ENCODE measurements at regions not wholly inside any gene's neighbourhood (a gene's known extent, or its start where the extent isn't known, plus 50 kb on each side); places are given as distances from the start of the nearest gene placed in this dataset.

DNA sequence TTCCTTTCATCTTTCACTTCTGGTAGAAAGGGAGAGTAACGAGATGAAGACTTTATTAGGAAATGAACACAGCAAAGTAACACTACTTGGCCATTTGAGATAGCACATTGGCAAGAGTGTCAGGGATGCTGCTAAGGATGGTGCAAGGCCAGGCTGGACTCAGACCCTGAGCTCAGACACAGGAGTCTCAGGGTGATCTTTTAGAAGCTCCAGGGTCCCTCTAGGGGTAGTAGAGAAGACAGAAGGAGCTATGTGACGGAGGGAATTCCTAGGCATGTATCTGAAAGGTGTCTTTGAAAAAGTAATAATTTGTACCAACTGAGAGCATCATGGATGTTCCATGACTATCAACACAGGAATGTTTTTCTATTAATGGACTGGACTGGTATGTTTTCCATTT is 436.5 kb downstream of the DHX35 start:
- TF ChIP-seq POLR2A (IDR thresholded peaks at IDR 0.05) = no peak
- no peak for TF ChIP-seq EP300 (IDR thresholded peaks at IDR 0.05)
- TF ChIP-seq, protein P1, sequence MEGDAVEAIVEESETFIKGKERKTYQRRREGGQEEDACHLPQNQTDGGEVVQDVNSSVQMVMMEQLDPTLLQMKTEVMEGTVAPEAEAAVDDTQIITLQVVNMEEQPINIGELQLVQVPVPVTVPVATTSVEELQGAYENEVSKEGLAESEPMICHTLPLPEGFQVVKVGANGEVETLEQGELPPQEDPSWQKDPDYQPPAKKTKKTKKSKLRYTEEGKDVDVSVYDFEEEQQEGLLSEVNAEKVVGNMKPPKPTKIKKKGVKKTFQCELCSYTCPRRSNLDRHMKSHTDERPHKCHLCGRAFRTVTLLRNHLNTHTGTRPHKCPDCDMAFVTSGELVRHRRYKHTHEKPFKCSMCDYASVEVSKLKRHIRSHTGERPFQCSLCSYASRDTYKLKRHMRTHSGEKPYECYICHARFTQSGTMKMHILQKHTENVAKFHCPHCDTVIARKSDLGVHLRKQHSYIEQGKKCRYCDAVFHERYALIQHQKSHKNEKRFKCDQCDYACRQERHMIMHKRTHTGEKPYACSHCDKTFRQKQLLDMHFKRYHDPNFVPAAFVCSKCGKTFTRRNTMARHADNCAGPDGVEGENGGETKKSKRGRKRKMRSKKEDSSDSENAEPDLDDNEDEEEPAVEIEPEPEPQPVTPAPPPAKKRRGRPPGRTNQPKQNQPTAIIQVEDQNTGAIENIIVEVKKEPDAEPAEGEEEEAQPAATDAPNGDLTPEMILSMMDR (IDR thresholded peaks at IDR 0.05) = no peak
- no peak for TF ChIP-seq POLR2AphosphoS5 (IDR thresholded peaks at IDR 0.05)
- no peaks in the 10 kb centered on the region for H3K4me1 ChIP-seq
- 79 to 88% methylated on average over 1 to 2 of the region's 2 CpGs for WGBS, 2 donors (ENCODE audit: low coverage in 1 of 2)
- no peak overlapping the region for H3K4me3 ChIP-seq
- no peak overlapping the region for H3K27ac ChIP-seq
- no peak for ATAC-seq
- no peaks in the 10 kb centered on the region for H3K27me3 ChIP-seq
- H3K36me3 ChIP-seq = no peaks in the 10 kb centered on the region
- no peaks in the 10 kb centered on the region for H3K9me3 ChIP-seq

DNA sequence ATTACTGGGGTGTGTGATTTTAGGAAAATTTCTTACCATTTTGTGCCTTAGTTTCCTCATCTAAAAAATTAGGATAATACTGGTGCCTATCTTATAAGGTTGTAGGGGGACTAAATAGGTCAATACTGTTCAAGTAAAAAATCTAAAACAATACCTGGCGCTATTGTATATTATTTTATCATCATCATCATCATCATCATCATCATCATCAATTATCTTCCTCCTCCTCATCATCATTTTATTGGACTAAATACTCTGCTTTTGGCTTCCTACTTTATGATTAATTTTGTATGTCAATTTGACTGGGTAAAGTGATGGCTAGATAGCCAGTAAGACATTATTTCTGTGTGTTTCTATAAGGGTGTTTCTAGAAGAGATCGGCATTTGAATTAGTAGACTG is 435.5 kb downstream of the DHX35 start:
- TF ChIP-seq EP300 (IDR thresholded peaks at IDR 0.05) (no peak), POLR2AphosphoS5 (IDR thresholded peaks at IDR 0.05) (no peak)
- Histone ChIP-seq H3K36me3 (no peaks in the 10 kb centered on the region), H3K9me3 (no peaks in the 10 kb centered on the region), H3K27ac (no peak overlapping the region), H3K4me3 (no peak overlapping the region), H3K27me3 (no peaks in the 10 kb centered on the region), H3K4me1 (no peaks in the 10 kb centered on the region)
- ATAC-seq = no peak
- 88 to 93% methylated on average over 2 of the region's 2 CpGs for WGBS, 2 donors (ENCODE audit: low coverage in 1 of 2)

DNA sequence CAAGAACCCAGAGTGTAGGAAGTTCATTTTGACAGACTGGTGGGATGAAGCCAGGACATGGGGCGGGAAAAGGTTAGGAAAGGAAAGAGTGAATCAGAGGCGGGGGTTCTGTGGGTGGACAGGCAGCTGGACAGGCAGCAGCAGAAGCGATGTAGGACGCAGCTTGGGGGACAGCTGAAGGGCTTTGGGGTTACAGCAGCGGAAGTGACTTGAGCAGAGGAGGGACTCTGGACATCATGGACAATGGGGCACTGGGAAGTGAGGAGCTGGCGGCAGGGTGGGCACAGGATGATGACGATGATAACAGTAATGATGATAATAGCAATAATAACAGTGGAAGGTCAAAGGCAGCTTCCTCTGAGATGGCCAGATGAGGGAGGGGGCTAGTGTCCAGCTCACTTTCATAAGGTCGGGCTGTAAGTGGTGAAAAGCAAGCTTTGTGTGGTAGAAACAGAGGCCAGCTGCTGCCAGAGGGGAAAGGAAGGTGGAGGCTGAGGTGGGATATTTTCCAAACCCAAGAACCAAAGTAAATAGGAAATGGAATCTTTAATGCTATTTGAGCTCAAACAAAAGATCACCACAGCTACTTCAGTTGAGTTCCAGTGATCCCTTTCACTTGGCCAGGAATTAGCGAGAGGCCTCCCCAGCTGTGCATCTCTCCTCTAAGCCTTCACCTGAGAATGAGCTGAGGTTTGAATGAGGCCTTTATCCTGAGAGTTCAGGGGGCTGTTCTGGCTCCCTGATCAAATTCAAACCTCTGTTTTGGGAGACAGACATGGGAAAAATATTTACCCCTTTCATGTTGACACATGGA is 433.5 kb downstream of the DHX35 start:
- 69 to 73% methylated on average over 6 to 9 of the region's 9 CpGs for WGBS, 2 donors (ENCODE audit: low coverage in 1 of 2)
- Histone ChIP-seq H3K9me3 (no peaks in the 10 kb centered on the region), H3K36me3 (no peaks in the 10 kb centered on the region), H3K27ac (no peak overlapping the region), H3K4me3 (no peak overlapping the region), H3K4me1 (no peaks in the 10 kb centered on the region), H3K27me3 (no peaks in the 10 kb centered on the region)
- ATAC-seq = no peak
- TF ChIP-seq POLR2A (IDR thresholded peaks at IDR 0.05) (no peak), EP300 (IDR thresholded peaks at IDR 0.05) (no peak), POLR2AphosphoS5 (IDR thresholded peaks at IDR 0.05) (no peak)

DNA sequence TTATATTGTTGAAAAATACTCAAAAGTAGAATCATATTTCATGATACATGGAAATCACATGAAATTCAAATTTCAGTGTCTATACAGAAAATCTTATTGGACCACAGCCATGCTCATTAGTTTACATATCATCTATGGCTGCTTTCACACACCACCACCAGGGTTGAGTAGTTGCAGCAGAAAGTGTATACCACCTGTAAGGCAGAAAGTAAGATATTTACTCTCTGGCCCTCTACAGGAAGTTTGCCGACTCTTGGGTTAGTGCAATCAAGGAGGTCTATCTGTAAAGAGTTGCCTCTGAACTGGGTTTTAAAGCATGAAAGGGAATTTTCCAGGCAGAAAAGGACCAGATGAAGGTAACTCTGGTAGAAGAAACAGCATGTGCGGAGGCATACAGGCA is 432.3 kb downstream of the DHX35 start:
- ATAC-seq = no peak
- H3K36me3 ChIP-seq = no peaks in the 10 kb centered on the region
- TF ChIP-seq POLR2AphosphoS5 (IDR thresholded peaks at IDR 0.05) (no peak), POLR2A (IDR thresholded peaks at IDR 0.05) (no peak), EP300 (IDR thresholded peaks at IDR 0.05) (no peak)
- TF ChIP-seq, protein P1 (IDR thresholded peaks at IDR 0.05) = no peak
- H3K4me1 ChIP-seq = no peaks in the 10 kb centered on the region
- H3K27ac ChIP-seq = no peak overlapping the region
- H3K9me3 ChIP-seq = no peaks in the 10 kb centered on the region
- H3K27me3 ChIP-seq = no peaks in the 10 kb centered on the region
- WGBS, 2 donors (ENCODE audit: low coverage in 1 of 2) = 71% methylated on average over 2 of the region's 2 CpGs; no CpG with 5 or more reads in 1 of the 2 donors
- H3K4me3 ChIP-seq = no peak overlapping the region

DNA sequence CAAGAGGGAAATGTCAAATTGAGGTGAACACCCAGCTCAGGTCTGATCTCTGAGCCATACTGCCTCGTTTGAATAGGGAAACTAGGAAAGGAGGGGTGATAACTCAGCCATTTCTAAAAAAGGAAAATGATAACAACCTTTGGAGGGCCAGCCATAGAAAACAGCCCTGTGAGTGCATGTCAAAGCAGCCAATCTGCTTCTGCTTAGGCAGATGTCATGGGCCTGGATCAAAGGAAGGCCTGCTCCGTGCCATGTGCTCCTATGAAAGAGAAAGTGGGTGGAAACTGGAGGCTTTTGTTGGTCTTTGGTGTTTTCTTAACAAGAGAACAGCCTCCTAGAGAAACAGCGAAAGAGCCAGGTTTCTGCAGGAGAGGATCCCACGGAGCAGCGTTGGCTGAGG is 428.0 kb downstream of the DHX35 start:
- Histone ChIP-seq H3K4me1 (no peaks in the 10 kb centered on the region), H3K27ac (no peak overlapping the region), H3K36me3 (no peaks in the 10 kb centered on the region), H3K27me3 (no peaks in the 10 kb centered on the region), H3K4me3 (no peak overlapping the region), H3K9me3 (no peaks in the 10 kb centered on the region)
- TF ChIP-seq POLR2AphosphoS5 (IDR thresholded peaks at IDR 0.05) = no peak
- TF ChIP-seq, protein P1 (IDR thresholded peaks at IDR 0.05) = no peak
- TF ChIP-seq EP300 (IDR thresholded peaks at IDR 0.05) = no peak
- no peak for TF ChIP-seq POLR2A (IDR thresholded peaks at IDR 0.05)
- 43 to 86% methylated on average over 2 to 5 of the region's 5 CpGs for WGBS, 2 donors (ENCODE audit: low coverage in 1 of 2)
- no peak for ATAC-seq

DNA sequence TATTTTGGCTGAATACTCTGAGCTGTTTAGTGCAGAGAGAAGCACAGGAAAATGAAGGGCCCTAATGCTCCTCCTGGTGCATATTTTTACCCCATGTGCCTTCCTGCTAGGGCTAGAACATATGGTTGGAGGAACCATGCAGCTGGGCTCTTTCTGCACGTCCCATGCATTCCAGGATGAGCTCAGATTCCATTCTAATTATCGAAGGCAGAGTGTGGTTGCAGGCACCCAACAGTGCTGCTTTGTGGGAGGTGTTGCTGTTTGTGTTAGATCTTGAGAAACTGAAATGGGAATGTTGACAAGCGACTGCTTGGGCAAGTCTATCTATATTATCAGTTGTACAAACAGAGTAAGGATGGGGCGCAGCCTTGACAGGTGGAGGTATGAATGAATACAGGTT is 419.5 kb downstream of the DHX35 start:
- H3K4me1 ChIP-seq = no peaks in the 10 kb centered on the region
- no peaks in the 10 kb centered on the region for H3K9me3 ChIP-seq
- no peaks in the 10 kb centered on the region for H3K36me3 ChIP-seq
- TF ChIP-seq POLR2AphosphoS5 (IDR thresholded peaks at IDR 0.05) (no peak), POLR2A (IDR thresholded peaks at IDR 0.05) (no peak), EP300 (IDR thresholded peaks at IDR 0.05) (no peak)
- TF ChIP-seq, protein P1 (IDR thresholded peaks at IDR 0.05) = no peak
- WGBS, 2 donors (ENCODE audit: low coverage in 1 of 2) = 87 to 100% methylated on average over 2 to 3 of the region's 4 CpGs
- H3K4me3 ChIP-seq = no peak overlapping the region
- ATAC-seq = no peak
- no peaks in the 10 kb centered on the region for H3K27me3 ChIP-seq
- no peak overlapping the region for H3K27ac ChIP-seq
